ENCODE measurements at regions not wholly inside any gene's neighbourhood (a gene's known extent, or its start where the extent isn't known, plus 50 kb on each side); places are given as distances from the start of the nearest gene placed in this dataset.

GRCh38 chr9:26301046-26301445 is 591.6 kb downstream of the CAAP1 start:
- Mint-ChIP-seq H3K36me3 (ENCODE audit: insufficient read depth, unreplicated experiment) (no peaks in the 10 kb centered on the region), H3K4me1 (ENCODE audit: insufficient read depth, unreplicated experiment) (no peaks in the 10 kb centered on the region), H3K27me3 (ENCODE audit: insufficient read depth, unreplicated experiment) (no peaks in the 10 kb centered on the region), H3K27ac (ENCODE audit: low read depth, unreplicated experiment) (no peak overlapping the region), H3K9me3 (ENCODE audit: unreplicated experiment) (no peaks in the 10 kb centered on the region), H3K4me3 (ENCODE audit: unreplicated experiment) (no peak overlapping the region)
- ChIA-PET POLR2A (no interaction called here), CTCF (no interaction called here)
- TF ChIP-seq CTCF (IDR thresholded peaks at IDR 0.05; ENCODE audit: unreplicated experiment) = no peak
- no TSS peak for BruUV-seq (replicated peaks)
- intact Hi-C loops (cut with micrococcal nuclease) = no loop called here
- no peak for DNase-seq (ENCODE audit: unreplicated experiment)

- no TSS peak for BruUV-seq (replicated peaks)
- CTCF ChIA-PET = interaction anchor here (0.6 to 0.7 kb wide), 2 partner anchors 14 to 439 kb away, joined by 3 read pairs; no protein-coding TSS in a partner anchor
Observed at GRCh38 chr9:26296910-26297572, 595.6 kb downstream of the CAAP1 start.

GRCh38 chr9:26292943-26293342 is 599.7 kb downstream of the CAAP1 start:
- peaks cover 8% of the 10 kb centered on the region for H3K9me3 Mint-ChIP-seq (ENCODE audit: unreplicated experiment)
- ChIA-PET CTCF (no interaction called here), POLR2A (no interaction called here)
- H3K27me3 Mint-ChIP-seq (ENCODE audit: insufficient read depth, unreplicated experiment) = no peaks in the 10 kb centered on the region
- DNase-seq (ENCODE audit: unreplicated experiment) = peak; percentile 82
- intact Hi-C loops (cut with micrococcal nuclease) = no loop called here
- H3K36me3 Mint-ChIP-seq (ENCODE audit: insufficient read depth, unreplicated experiment) = no peaks in the 10 kb centered on the region
- no peaks in the 10 kb centered on the region for H3K4me1 Mint-ChIP-seq (ENCODE audit: insufficient read depth, unreplicated experiment)
- BruUV-seq (replicated peaks) = no TSS peak
- no peak for TF ChIP-seq CTCF (IDR thresholded peaks at IDR 0.05; ENCODE audit: unreplicated experiment)
- H3K27ac Mint-ChIP-seq (ENCODE audit: low read depth, unreplicated experiment) = no peak overlapping the region
- H3K4me3 Mint-ChIP-seq (ENCODE audit: unreplicated experiment) = no peak overlapping the region

More at GRCh38 chr9:26296910-26297572, 595.6 kb downstream of the CAAP1 start:
- TF ChIP-seq CTCF (IDR thresholded peaks at IDR 0.05; ENCODE audit: unreplicated experiment) = no peak
- no peak overlapping the region for H3K27ac Mint-ChIP-seq (ENCODE audit: low read depth, unreplicated experiment)
- no peaks in the 10 kb centered on the region for H3K4me1 Mint-ChIP-seq (ENCODE audit: insufficient read depth, unreplicated experiment)
- no peak overlapping the region for H3K4me3 Mint-ChIP-seq (ENCODE audit: unreplicated experiment)
- no peaks in the 10 kb centered on the region for H3K9me3 Mint-ChIP-seq (ENCODE audit: unreplicated experiment)
- POLR2A ChIA-PET = no interaction called here
- H3K36me3 Mint-ChIP-seq (ENCODE audit: insufficient read depth, unreplicated experiment) = no peaks in the 10 kb centered on the region
- no peaks in the 10 kb centered on the region for H3K27me3 Mint-ChIP-seq (ENCODE audit: insufficient read depth, unreplicated experiment)
- peak; percentile 3 for DNase-seq (ENCODE audit: unreplicated experiment)
- intact Hi-C loops (cut with micrococcal nuclease) = no loop called here

GRCh38 chr9:26271495-26272122 is 593.4 kb upstream of the TUSC1 start:
- BruUV-seq (replicated peaks) = no TSS peak
- no peaks in the 10 kb centered on the region for H3K36me3 Mint-ChIP-seq (ENCODE audit: insufficient read depth, unreplicated experiment)
- DNase-seq (ENCODE audit: unreplicated experiment) = no peak
- no peak overlapping the region for H3K4me3 Mint-ChIP-seq (ENCODE audit: unreplicated experiment)
- no peaks in the 10 kb centered on the region for H3K4me1 Mint-ChIP-seq (ENCODE audit: insufficient read depth, unreplicated experiment)
- H3K9me3 Mint-ChIP-seq (ENCODE audit: unreplicated experiment) = no peaks in the 10 kb centered on the region
- no peak overlapping the region for H3K27ac Mint-ChIP-seq (ENCODE audit: low read depth, unreplicated experiment)
- ChIA-PET CTCF (interaction anchor here (1.3 kb wide), 1 partner anchor 55 kb away, joined by 3 read pairs; no protein-coding TSS in a partner anchor), POLR2A (no interaction called here)
- intact Hi-C loops (cut with micrococcal nuclease) = no loop called here
- no peak for TF ChIP-seq CTCF (IDR thresholded peaks at IDR 0.05; ENCODE audit: unreplicated experiment)
- no peaks in the 10 kb centered on the region for H3K27me3 Mint-ChIP-seq (ENCODE audit: insufficient read depth, unreplicated experiment)

Measured in MCF 10A (cell line).